RKO (cell line): ENCODE measurements at regions not wholly inside any gene's neighbourhood (a gene's known extent, or its start where the extent isn't known, plus 50 kb on each side); places are given as distances from the start of the nearest gene placed in this dataset.

Experiments
- DNase-seq: peaks from one replicate; pipeline ENCODE4 v3.0.0-alpha.2; 2016; ENCODE audit warnings: low spot score

DNA sequence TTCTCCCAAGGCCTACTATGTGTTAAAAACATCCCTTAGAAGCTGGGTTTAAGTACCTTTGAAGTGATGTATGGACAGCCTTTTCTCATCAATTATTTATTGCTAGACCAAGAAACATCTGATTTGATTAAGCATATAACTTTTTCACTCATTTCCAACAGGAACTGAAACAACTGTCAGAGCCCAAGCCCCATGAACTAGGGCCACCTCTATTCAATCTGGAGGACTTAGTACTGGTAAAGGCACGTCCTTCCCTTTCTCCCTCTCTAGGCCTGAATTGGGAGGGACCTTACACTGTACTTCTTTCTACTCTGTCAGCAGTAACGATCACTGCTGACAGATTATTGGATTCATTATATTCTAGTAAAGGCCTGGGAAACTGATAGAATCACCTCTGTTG, 612.0 kb upstream of the CDH8 start:
- no peak for DNase-seq

DNA sequence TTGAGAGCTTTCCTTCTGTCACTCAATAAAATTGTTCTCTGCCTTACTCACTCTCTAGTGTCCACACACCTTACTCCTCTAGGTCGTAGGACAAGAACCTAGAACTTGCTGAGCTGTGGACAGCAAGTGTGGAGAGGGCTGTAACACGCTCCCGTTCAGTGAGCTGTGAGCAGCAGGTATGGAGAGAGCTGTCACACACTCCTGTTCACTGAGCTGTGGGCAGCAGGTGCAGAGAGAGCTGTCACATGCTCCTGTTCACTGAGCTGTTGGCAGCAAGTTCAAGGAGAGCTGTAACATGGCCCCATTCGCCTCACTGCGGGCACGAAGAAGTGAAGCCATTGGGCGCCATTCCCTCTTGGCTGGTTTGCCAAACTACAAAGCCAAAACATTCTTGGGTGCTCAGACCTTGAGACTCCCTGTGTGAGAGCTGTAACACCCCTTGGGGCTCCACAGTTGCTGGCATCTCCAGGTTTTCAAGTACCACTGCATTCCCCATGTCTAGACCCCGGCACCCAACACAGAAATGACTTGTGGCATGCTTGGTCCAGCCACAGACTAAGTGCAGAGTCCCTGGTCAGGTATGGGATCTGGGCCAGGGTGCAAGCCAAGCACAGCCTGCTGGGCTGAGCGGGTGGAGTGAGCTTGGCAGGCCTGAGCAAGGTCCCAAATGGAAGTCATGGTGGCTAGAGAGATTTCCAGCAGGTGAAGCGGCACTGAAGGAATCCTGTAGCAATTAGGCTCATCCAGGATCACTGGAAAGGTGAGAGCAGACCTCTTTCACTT, 608.0 kb upstream of the CDH8 start:
- DNase-seq, result no peak

- DNase-seq, result no peak
These were observed 606.4 kb upstream of the CDH8 start for GRCh38 chr16:62642677-62643076.

DNA sequence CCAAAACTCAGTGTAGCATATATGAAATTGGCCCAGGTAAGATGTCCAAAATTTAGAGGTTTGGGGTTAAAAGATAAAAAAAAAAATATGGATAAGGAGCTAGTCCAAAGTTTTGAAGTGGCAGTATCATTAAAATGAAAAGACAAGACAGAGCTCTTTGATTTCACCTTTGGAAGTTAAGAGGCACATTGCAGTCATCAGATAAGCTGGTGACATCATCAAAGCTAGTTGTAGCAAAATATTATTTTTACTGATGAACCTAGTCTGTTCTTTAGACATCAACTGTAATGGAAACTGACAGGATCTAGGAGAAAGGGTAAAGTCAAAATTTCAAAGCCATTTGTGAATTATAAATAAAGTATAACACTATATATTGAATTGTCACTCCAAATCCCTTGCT, 603.7 kb upstream of the CDH8 start:
- DNase-seq, result no peak

DNA sequence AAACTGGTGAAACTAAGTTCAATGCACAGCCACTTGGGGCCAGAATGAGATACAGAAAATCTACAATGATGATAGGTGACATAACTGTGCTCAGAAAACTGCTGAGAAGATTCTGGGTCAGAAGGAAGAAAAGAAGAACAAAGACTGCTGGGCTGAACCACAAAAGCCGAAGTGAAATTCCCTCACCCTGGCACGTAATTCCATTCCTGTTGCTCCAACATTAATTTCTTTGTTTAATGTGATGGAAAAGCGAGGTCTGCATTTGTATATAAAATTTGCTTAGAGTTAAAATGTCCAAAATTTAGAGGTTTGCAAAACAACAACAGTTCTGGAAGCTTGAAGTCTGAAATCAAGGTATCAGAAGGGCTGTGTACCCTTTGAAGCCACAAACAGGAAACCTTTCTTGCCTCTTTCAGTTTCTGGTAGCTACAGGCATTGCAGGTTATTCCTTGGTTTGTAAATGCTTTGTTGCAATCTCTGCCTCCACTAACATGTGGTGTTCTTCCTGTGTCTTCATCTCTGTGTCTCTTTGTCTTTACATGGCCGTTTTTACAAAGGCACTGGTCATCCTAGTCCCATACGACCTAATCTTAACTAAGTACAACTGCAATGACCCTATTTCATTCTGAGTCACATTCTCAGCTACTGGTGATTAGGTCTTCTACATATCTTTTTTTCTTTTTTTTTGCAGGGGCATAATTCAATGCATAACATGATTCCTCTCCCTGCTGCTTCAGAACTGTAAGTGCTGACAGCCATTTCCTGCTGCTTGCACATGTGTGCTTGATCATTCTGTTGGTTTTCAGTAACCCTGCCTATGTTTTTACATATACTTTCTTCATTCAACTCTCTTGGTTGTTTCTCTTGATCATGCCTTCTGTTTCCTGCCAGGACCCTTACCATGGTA, 603.0 kb upstream of the CDH8 start:
- no peak for DNase-seq

GRCh38 chr16:62638324-62638911, 602.2 kb upstream of the CDH8 start:
- DNase-seq, result no peak

GRCh38 chr16:62625326-62625725, 589.1 kb upstream of the CDH8 start:
- no peak for DNase-seq

DNA sequence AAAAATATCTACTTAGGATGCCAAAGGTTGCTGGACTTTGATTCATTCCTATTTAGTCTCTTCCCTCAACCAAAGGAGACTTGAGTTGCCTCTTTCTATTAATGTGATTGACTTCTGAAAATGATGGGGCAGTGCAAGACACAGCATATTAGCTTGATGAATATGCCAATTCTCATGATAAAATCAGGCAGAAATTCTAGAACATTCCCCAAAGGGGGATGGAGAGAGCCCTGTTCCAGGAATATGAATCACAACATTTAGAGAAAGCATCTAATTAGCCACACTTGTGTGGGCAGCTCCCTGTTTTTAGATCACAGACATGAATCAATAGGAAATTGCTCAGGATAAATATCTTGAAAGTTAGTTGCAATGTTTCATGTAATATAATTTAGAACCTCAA, 584.0 kb upstream of the CDH8 start:
- no peak for DNase-seq

DNA sequence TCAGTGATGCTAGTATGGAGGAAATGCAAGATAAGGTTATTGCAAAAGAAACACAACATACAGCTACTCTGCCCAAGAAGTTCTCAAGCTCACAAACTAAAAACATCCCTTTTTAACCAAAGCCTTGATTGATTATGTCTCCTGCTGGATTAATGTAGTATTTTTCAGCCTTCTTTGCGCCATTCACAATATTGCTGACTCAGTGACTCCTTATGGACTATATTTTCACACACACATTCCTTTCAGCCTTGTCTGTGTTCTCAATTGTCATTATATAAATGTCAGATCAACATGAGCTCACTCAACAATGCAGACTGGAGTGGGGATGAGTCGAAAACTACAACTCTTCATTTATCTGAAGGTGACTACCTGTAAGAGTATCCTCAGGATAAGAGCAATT, 579.3 kb upstream of the CDH8 start:
- DNase-seq, result no peak

DNA sequence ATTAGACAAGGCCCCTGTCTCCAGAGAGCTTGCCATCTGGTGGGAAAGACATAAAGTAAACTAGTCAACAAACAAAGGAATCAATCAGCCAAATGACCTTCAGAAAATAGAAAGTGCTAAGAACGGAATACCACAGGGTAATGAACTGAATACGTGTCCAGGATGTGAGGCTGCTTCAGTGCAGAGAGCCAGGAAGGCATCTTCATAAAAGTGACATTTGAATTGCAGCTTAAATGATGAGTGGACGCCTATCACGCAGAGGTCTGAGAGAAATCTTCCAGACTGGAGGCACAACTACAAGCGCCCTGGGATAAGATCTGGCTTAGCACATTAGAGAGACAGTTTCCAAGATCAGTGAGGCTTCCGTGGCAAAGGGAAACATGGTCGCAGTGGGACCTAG, 574.1 kb upstream of the CDH8 start:
- DNase-seq, result no peak

DNA sequence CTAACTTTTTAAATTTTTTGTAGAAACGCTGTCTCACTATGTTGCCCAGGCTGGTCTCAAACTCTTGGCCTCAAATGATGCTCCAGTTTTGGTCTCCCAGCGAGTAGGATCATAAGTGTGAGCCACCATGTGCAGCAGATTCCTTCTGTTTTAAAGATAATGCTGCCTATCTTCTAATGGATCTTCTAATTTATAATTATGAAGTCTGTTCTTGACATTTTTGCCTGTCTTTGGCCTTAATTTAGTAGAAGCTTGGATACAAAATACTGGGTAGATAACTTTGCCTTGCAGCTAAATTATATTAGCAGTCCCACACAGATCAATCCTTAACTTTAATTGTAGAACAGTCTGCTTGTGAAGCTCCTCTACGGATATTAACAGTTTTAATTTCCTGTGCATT, 566.6 kb upstream of the CDH8 start:
- DNase-seq, result no peak

GRCh38 chr16:62597875-62598274, 561.6 kb upstream of the CDH8 start:
- DNase-seq, result no peak

DNA sequence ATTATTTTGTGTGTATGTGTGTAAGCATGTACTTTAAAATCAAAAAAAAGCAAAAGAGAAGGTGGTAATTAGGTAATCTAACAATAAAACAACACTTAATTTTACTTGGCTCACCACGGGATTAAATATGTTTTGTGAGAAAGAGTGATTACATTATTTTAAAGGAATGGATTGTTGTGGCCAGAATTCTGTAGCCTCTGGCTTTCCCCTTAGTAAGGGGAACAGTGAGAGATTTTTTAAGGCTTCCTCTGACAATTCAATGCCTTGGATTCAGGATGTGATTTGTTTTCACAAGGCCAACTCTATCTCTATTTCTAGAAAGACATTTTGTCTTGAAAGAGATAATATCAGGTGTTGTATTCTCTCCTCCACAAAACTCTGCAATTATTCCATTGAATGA, 560.3 kb upstream of the CDH8 start:
- DNase-seq, result no peak

- no peak for DNase-seq
These were observed 559.9 kb upstream of the CDH8 start for GRCh38 chr16:62596125-62596524.

DNA sequence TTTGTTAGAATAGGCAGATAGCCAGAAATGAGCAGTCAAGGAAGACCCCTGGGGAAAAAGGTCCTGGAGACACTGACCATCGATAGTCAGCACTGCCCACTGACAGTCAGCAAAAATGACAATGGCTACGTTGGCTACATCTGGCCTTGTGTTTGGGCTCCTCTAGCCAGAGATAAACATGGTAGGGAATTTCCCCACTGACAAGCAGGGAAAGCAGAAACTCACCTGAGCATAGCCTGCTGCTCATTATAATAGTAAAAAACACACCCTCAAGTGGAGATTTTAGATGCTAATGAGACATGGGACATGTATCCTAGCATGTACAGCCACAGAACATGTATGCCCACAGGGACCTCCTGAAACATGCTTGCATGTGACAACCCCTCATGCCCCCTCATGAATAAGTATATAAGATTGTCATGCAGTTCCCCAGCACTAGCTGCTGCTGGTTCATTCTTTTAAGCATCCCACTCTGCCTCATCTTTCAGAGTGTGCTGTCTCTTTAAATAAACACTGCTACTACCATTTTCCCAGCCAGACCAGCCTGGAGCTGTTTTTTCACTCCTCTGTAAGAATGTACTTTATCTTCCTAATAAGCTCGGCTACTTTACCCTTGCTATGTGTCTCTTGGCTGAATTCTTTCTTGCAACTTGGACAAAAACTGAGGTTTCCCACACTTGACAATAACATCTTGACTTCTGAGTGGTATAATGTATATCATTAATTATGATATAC, 550.1 kb upstream of the CDH8 start:
- DNase-seq, result no peak

- DNase-seq, result no peak
These were observed 548.9 kb upstream of the CDH8 start for GRCh38 chr16:62585041-62585545.

GRCh38 chr16:62583414-62583813, 547.2 kb upstream of the CDH8 start:
- DNase-seq, result no peak

DNA sequence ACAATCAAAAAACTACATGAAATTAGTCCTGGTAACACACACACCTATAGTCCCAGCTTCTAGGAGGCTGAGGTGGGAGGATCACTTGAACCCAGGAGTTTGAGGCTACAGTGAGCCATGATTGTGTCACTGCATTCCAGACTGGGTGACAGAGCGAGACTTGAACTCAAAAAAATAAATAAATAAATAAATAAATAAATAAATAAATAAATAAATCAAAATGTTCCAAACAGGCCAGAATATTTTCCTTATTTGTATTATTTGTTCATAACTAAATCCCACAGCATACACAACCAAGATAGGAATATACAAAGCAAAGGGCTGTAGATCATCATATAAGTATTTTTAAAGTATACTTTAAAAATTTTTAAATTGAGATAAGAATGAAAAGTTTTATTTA, 537.2 kb upstream of the CDH8 start:
- DNase-seq, result no peak

DNA sequence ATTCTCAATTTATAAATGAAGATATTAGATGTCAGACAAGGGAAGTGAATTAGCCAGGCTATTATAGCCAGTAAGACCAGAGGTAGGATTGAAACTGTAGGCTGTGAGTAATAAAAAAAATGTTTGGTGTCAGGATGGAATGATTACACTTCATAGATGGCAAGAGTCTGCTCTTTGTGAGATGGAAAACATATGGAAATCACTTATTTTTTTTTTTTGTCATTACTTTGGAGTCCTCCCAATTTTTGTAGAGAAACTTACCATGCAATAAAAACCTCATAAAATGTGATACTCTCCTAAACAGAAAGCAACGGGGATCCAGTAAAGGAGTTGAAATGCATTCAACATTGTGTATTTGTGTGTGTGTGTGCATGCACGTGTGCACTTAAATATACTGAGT, 532.7 kb upstream of the CDH8 start:
- DNase-seq, result no peak

DNA sequence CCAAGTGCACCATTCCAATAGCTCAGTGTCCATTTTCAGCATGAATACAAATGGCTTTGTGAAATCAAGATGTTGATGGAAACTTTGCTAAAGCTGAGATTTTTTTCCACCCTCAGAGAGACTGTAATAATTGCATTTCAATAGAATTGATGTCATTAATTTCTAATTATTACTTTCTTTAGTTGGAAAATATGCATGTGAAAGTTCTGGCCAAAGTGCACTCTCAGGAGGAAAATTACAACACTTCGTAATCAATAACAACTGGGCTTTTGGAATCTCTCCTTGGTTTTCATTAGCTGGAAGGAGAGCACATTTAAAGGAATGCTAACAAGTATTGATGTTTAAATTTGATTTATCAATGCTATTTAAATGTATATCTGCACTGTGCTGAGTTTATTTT, 529.5 kb upstream of the CDH8 start:
- DNase-seq, result no peak

DNA sequence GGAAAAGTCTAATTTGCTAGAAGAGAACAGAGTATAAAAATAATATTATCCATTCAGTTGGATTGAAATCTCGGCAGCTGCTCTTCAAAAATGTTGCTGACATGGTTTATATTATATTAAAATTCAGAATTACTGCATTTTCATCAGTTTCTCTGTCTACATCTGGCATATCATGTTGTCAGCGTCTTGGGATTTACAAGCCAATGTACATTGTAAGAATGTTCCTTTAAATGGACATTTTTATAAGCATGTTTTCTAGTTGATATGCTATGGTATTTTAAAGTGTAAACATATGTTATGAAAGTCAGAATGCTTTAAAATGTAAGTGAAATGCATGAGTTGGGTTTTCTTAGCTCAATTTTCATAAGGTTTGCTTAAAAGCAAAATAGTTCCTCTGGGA, 528.1 kb upstream of the CDH8 start:
- no peak for DNase-seq

- no peak for DNase-seq
These were observed 525.9 kb upstream of the CDH8 start for GRCh38 chr16:62562121-62562520.
